Colonic mucosa (tissue), 4 donors: ENCODE measurements at regions not wholly inside any gene's neighbourhood (a gene's known extent, or its start where the extent isn't known, plus 50 kb on each side); places are given as distances from the start of the nearest gene placed in this dataset.

Experiments used
- DNase-seq: peaks from one replicate; pipeline ENCODE4 v3.0.0-alpha.2; 2020
- H3K27ac ChIP-seq: fragments of 200-600 bp; one replicate; pipeline ENCODE4 v1.8.0; 2021
- H3K27me3 ChIP-seq: fragments of 200-600 bp; one replicate; pipeline ENCODE4 v1.8.0; 2021
- H3K36me3 ChIP-seq: fragments of 200-600 bp; one replicate; pipeline ENCODE4 v1.8.0; 2021
- H3K4me1 ChIP-seq: fragments of 200-600 bp; one replicate; pipeline ENCODE4 v1.8.0; 2021; ENCODE audit warnings: mild to moderate bottlenecking
- H3K4me3 ChIP-seq: fragments of 200-600 bp; one replicate; pipeline ENCODE4 v1.8.0; 2021
- H3K9ac ChIP-seq, 2 donors: one replicate each; pipeline ENCODE4 v1.7.0; 2013; ENCODE audit warnings: control low read depth in 2 of 2, low read depth in 2 of 2, low read length in 2 of 2
- H3K9me3 ChIP-seq: fragments of 200-600 bp; one replicate; pipeline ENCODE4 v1.8.0; 2021
- intact Hi-C: fragments of 100-400 bp; cut with DNase I; formaldehyde crosslinking; loops from one replicate; pipeline ENCODE4 v1.14.1; 2022
- TF ChIP-seq, protein P1 (sequence below): fragments of 200-600 bp; IDR thresholded peaks from one replicate; pipeline ENCODE4 v1.8.0; 2022; ENCODE audit warnings: antibody characterized with exemption, mild to moderate bottlenecking
- donor health status: healthy.
- donor health status: DM: no; HTN: no; CAD: no.
- donor health status: DM: no; HTN: no; CAD: no.

- H3K4me1 ChIP-seq, result no peaks in the 10 kb centered on the region
- H3K27ac ChIP-seq, result no peak overlapping the region
- no peaks in the 10 kb centered on the region for H3K36me3 ChIP-seq
- no peaks in the 10 kb centered on the region for H3K27me3 ChIP-seq
- DNase-seq, result no peak
- no peaks in the 10 kb centered on the region for H3K9me3 ChIP-seq
- no peak overlapping the region for H3K4me3 ChIP-seq
- TF ChIP-seq, protein P1, sequence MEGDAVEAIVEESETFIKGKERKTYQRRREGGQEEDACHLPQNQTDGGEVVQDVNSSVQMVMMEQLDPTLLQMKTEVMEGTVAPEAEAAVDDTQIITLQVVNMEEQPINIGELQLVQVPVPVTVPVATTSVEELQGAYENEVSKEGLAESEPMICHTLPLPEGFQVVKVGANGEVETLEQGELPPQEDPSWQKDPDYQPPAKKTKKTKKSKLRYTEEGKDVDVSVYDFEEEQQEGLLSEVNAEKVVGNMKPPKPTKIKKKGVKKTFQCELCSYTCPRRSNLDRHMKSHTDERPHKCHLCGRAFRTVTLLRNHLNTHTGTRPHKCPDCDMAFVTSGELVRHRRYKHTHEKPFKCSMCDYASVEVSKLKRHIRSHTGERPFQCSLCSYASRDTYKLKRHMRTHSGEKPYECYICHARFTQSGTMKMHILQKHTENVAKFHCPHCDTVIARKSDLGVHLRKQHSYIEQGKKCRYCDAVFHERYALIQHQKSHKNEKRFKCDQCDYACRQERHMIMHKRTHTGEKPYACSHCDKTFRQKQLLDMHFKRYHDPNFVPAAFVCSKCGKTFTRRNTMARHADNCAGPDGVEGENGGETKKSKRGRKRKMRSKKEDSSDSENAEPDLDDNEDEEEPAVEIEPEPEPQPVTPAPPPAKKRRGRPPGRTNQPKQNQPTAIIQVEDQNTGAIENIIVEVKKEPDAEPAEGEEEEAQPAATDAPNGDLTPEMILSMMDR, result no peak
- intact Hi-C loops, result no loop called here
- H3K9ac ChIP-seq, result no peak overlapping the region
Measured at GRCh38 chr10:29760138-29760900, 125.5 kb upstream of the SVIL start.

DNA sequence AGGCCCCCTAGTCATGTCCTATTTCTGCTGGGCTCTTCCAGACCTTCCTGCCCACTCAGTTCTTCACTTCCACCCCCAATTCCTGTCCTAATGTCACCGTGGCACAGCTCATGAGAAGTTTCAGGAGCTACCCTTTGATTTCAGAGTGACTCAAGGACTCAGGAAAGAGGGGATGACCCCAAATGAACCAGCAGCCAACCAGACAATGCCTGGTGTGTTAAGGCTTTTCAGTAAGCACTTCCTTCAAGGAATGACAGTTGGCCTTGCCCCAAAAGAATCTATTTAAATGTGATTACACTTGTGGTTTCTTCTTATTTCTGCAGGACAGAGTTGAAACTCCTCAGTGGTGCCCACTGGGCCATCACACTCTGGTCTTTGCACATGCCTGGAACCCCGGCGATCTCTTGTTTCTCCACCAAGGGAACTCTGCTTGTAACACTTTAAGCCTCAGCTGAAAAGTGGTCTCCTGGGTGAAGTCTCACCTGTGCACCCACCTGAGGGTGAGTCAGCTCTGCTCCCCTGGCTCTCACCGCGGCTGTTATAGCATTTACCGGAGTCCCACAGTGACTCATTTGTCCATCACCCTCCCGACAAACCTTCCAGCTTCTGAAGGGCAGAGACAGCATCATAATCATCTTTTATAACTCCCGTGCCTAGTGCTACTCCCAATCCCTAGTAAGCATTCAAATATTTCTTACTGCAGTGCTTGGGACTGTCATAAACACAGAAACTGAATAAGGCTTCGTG lies 123.0 kb upstream of the SVIL start:
- TF ChIP-seq, protein P1, result no peak
- H3K4me1 ChIP-seq, result no peaks in the 10 kb centered on the region
- H3K27me3 ChIP-seq, result no peaks in the 10 kb centered on the region
- H3K4me3 ChIP-seq, result no peak overlapping the region
- H3K27ac ChIP-seq, result no peak overlapping the region
- H3K9ac ChIP-seq, result no peak overlapping the region
- no peaks in the 10 kb centered on the region for H3K9me3 ChIP-seq
- DNase-seq, result peak; percentile 43
- intact Hi-C loops, result no loop called here
- no peaks in the 10 kb centered on the region for H3K36me3 ChIP-seq

- Histone ChIP-seq H3K27ac (no peak overlapping the region), H3K4me3 (no peak overlapping the region), H3K9me3 (no peaks in the 10 kb centered on the region), H3K9ac (no peak overlapping the region), H3K4me1 (no peaks in the 10 kb centered on the region), H3K27me3 (no peaks in the 10 kb centered on the region), H3K36me3 (no peaks in the 10 kb centered on the region)
- intact Hi-C loops, result no loop called here
- TF ChIP-seq, protein P1, result no peak
- DNase-seq, result no peak
Measured at GRCh38 chr10:29756451-29756850, 121.7 kb upstream of the SVIL start.

DNA sequence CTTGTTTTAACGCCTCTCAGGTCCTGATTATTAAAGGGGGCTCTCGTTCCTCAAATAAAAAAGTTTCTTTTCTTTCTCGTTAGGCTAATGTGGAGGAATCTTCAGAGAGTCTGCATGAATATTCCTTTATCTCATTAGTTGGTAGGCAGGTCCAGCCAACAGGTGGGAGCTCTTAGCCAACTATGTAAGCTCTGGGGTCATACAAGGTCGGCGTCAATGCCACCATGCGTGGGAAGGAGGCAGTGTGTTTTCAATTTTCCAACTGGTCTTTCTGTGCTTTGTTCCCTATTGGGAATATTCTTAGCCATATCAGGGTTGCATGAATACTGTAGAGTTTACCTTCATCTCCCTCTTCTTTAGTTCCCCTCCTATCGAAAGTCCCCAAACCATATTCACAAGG lies 118.5 kb upstream of the SVIL start:
- H3K9ac ChIP-seq, result no peak overlapping the region
- H3K4me3 ChIP-seq, result no peak overlapping the region
- TF ChIP-seq, protein P1, result no peak
- no peak overlapping the region for H3K27ac ChIP-seq
- intact Hi-C loops, result no loop called here
- no peaks in the 10 kb centered on the region for H3K4me1 ChIP-seq
- H3K9me3 ChIP-seq, result no peaks in the 10 kb centered on the region
- no peak for DNase-seq
- H3K36me3 ChIP-seq, result no peaks in the 10 kb centered on the region
- no peaks in the 10 kb centered on the region for H3K27me3 ChIP-seq

- TF ChIP-seq, protein P1, result no peak
- intact Hi-C loops, result no loop called here
- no peaks in the 10 kb centered on the region for H3K4me1 ChIP-seq
- H3K9me3 ChIP-seq, result no peaks in the 10 kb centered on the region
- H3K36me3 ChIP-seq, result no peaks in the 10 kb centered on the region
- no peak for DNase-seq
- no peak overlapping the region for H3K9ac ChIP-seq
- H3K27ac ChIP-seq, result no peak overlapping the region
- H3K27me3 ChIP-seq, result no peaks in the 10 kb centered on the region
- H3K4me3 ChIP-seq, result no peak overlapping the region
Measured at GRCh38 chr10:29751684-29752083, 116.9 kb upstream of the SVIL start.
